ENCODE measurements at regions not wholly inside any gene's neighbourhood (a gene's known extent, or its start where the extent isn't known, plus 50 kb on each side); places are given as distances from the start of the nearest gene placed in this dataset.

- Histone ChIP-seq H3K9ac (ENCODE audit: low read length) (no peak overlapping the region), H3K36me3 (ENCODE audit: low read length) (no peaks in the 10 kb centered on the region), H3K27me3 (ENCODE audit: low read length) (no peaks in the 10 kb centered on the region), H4K20me1 (ENCODE audit: low read depth, low read length) (no peaks in the 10 kb centered on the region), H3F3A (ENCODE audit: insufficient read depth) (no peaks in the 10 kb centered on the region), H3K27ac (ENCODE audit: low read depth, low read length) (no peak overlapping the region), H3K4me3 (ENCODE audit: insufficient read depth, low read length, poor library complexity, severe bottlenecking) (no peak overlapping the region), H3K9me2 (replicated peaks; ENCODE audit: insufficient read depth, low read length) (no peaks in the 10 kb centered on the region), H3K9me3 (ENCODE audit: insufficient read depth, low read length) (no peaks in the 10 kb centered on the region), H3K4me2 (ENCODE audit: low read depth, low read length, poor library complexity, severe bottlenecking) (no peak overlapping the region), H2AFZ (ENCODE audit: low read depth, low read length, severe bottlenecking) (no peak overlapping the region), H3K79me2 (ENCODE audit: insufficient read depth, low read length) (no peaks in the 10 kb centered on the region)
- TF ChIP-seq EZH2phosphoT487 (conservative IDR thresholded peaks at IDR 0.05; ENCODE audit: low read length) (no peak), CTCF (IDR thresholded peaks at IDR 0.05; ENCODE audit: insufficient read depth, low read length, poor library complexity, severe bottlenecking) (no peak)
Measured at GRCh38 chr13:47673009-47673850, 327.8 kb downstream of the SUCLA2 start.

GRCh38 chr13:47672245-47673008 is 328.6 kb downstream of the SUCLA2 start:
- Histone ChIP-seq H3K27ac (ENCODE audit: low read depth, low read length) (no peak overlapping the region), H2AFZ (ENCODE audit: low read depth, low read length, severe bottlenecking) (no peak overlapping the region), H3K4me2 (ENCODE audit: low read depth, low read length, poor library complexity, severe bottlenecking) (no peak overlapping the region), H3K27me3 (ENCODE audit: low read length) (no peaks in the 10 kb centered on the region), H3K9me3 (ENCODE audit: insufficient read depth, low read length) (no peaks in the 10 kb centered on the region), H3K79me2 (ENCODE audit: insufficient read depth, low read length) (no peaks in the 10 kb centered on the region), H3K36me3 (ENCODE audit: low read length) (no peaks in the 10 kb centered on the region), H3K9me2 (replicated peaks; ENCODE audit: insufficient read depth, low read length) (no peaks in the 10 kb centered on the region), H3F3A (ENCODE audit: insufficient read depth) (no peaks in the 10 kb centered on the region), H3K9ac (ENCODE audit: low read length) (no peak overlapping the region), H4K20me1 (ENCODE audit: low read depth, low read length) (no peaks in the 10 kb centered on the region), H3K4me3 (ENCODE audit: insufficient read depth, low read length, poor library complexity, severe bottlenecking) (no peak overlapping the region)
- TF ChIP-seq EZH2phosphoT487 (conservative IDR thresholded peaks at IDR 0.05; ENCODE audit: low read length) (no peak), CTCF (IDR thresholded peaks at IDR 0.05; ENCODE audit: insufficient read depth, low read length, poor library complexity, severe bottlenecking) (no peak)

- no peak for TF ChIP-seq EZH2phosphoT487 (conservative IDR thresholded peaks at IDR 0.05; ENCODE audit: low read length)
- TF ChIP-seq CTCF (IDR thresholded peaks at IDR 0.05; ENCODE audit: insufficient read depth, low read length, poor library complexity, severe bottlenecking), result no peak
- H3K27ac ChIP-seq (ENCODE audit: low read depth, low read length), result no peak overlapping the region
- H3K4me3 ChIP-seq (ENCODE audit: insufficient read depth, low read length, poor library complexity, severe bottlenecking), result no peak overlapping the region
- no peaks in the 10 kb centered on the region for H4K20me1 ChIP-seq (ENCODE audit: low read depth, low read length)
- no peaks in the 10 kb centered on the region for H3F3A ChIP-seq (ENCODE audit: insufficient read depth)
- no peaks in the 10 kb centered on the region for H3K79me2 ChIP-seq (ENCODE audit: insufficient read depth, low read length)
- H2AFZ ChIP-seq (ENCODE audit: low read depth, low read length, severe bottlenecking), result no peak overlapping the region
- H3K36me3 ChIP-seq (ENCODE audit: low read length), result no peaks in the 10 kb centered on the region
- H3K9me3 ChIP-seq (ENCODE audit: insufficient read depth, low read length), result no peaks in the 10 kb centered on the region
- H3K9ac ChIP-seq (ENCODE audit: low read length), result no peak overlapping the region
- H3K4me2 ChIP-seq (ENCODE audit: low read depth, low read length, poor library complexity, severe bottlenecking), result no peak overlapping the region
- no peaks in the 10 kb centered on the region for H3K9me2 ChIP-seq (replicated peaks; ENCODE audit: insufficient read depth, low read length)
- H3K27me3 ChIP-seq (ENCODE audit: low read length), result no peaks in the 10 kb centered on the region
Measured at GRCh38 chr13:47671776-47672175, 329.3 kb downstream of the SUCLA2 start.
